GM18498 (cell line): ENCODE measurements at regions not wholly inside any gene's neighbourhood (a gene's known extent, or its start where the extent isn't known, plus 50 kb on each side); places are given as distances from the start of the nearest gene placed in this dataset.
"Not testable (repeated sequence)": the region's sequence is repeated elsewhere in the genome, so short reads cannot be mapped to it uniquely, and the experiment has no call there.

ENCODE experiments used
- ATAC-seq: cut with Tn5 transposase; IDR thresholded peaks from one replicate; pipeline ENCODE4 v1.9.1; 2021; ENCODE audit warnings: mild to moderate bottlenecking, moderate library complexity; ENCODE audit not compliant: unreplicated experiment

GRCh38 chr10:30199376-30200016, 140.1 kb upstream of the JCAD start:
- no peak for ATAC-seq

- no peak for ATAC-seq
Measured at GRCh38 chr10:30197186-30197585, 137.8 kb upstream of the JCAD start.

GRCh38 chr10:30196559-30196958, 137.2 kb upstream of the JCAD start:
- ATAC-seq, result not testable (repeated sequence)

GRCh38 chr10:30192846-30193608, 133.6 kb upstream of the JCAD start:
- peak; percentile 55 for ATAC-seq

GRCh38 chr10:30190577-30191552, 131.5 kb upstream of the JCAD start:
- ATAC-seq, result no peak

GRCh38 chr10:30189238-30189580, 129.8 kb upstream of the JCAD start:
- ATAC-seq, result no peak

GRCh38 chr10:30188556-30189237, 129.3 kb upstream of the JCAD start:
- ATAC-seq, result no peak

- ATAC-seq, result no peak
Measured at GRCh38 chr10:30188101-30188500, 128.7 kb upstream of the JCAD start.

GRCh38 chr10:30187010-30187409, 127.6 kb upstream of the JCAD start:
- ATAC-seq, result no peak

GRCh38 chr10:30186371-30186875, 127.0 kb upstream of the JCAD start:
- ATAC-seq, result peak; percentile 78

- ATAC-seq, result no peak
Measured at GRCh38 chr10:30185916-30186315, 126.5 kb upstream of the JCAD start.

- ATAC-seq, result no peak
Measured at GRCh38 chr10:30185341-30185740, 126.0 kb upstream of the JCAD start.

GRCh38 chr10:30184397-30185033, 125.1 kb upstream of the JCAD start:
- ATAC-seq, result no peak

GRCh38 chr10:30183055-30183402, 123.6 kb upstream of the JCAD start:
- no peak for ATAC-seq

- no peak for ATAC-seq
Measured at GRCh38 chr10:30182191-30183054, 123.0 kb upstream of the JCAD start.

- ATAC-seq, result no peak
Measured at GRCh38 chr10:30178356-30178964, 119.1 kb upstream of the JCAD start.

GRCh38 chr10:30176776-30177533, 117.6 kb upstream of the JCAD start:
- ATAC-seq, result no peak

- ATAC-seq, result no peak
Measured at GRCh38 chr10:30176182-30176581, 116.8 kb upstream of the JCAD start.
